Cardiac muscle cell (in vitro differentiated cells and primary cell): ENCODE measurements at regions not wholly inside any gene's neighbourhood (a gene's known extent, or its start where the extent isn't known, plus 50 kb on each side); places are given as distances from the start of the nearest gene placed in this dataset.

Experiments used
- DNase-seq, 2 donors: peaks; one replicate each; pipeline versions ENCODE4 v3.0.0 to v3.0.0-alpha.2; 2010 to 2017; ENCODE audit warnings: low read depth in 1 of 2, low spot score in 1 of 2
- H3K27ac ChIP-seq: fragments of 200-600 bp; sonication (generic); 2 replicates; pipeline ENCODE4 v1.5.1; 2016
- H3K27me3 ChIP-seq: fragments of 200-600 bp; sonication (generic); 2 replicates; pipeline ENCODE4 v1.6.0; 2016; ENCODE audit warnings: control low read depth
- H3K36me3 ChIP-seq: fragments of 200-600 bp; sonication (generic); 2 replicates; pipeline ENCODE4 v1.5.1; 2016; ENCODE audit warnings: control low read depth
- H3K4me1 ChIP-seq: fragments of 200-600 bp; sonication (generic); 2 replicates; pipeline ENCODE4 v1.8.1; 2017; ENCODE audit warnings: low read depth, mild to moderate bottlenecking, mixed run types
- H3K4me3 ChIP-seq: fragments of 200-600 bp; sonication (generic); 2 replicates; pipeline ENCODE4 v1.5.1; 2016; ENCODE audit warnings: mild to moderate bottlenecking
- H3K9me3 ChIP-seq: fragments of 200-600 bp; sonication (generic); 2 replicates; pipeline ENCODE4 v1.5.1; 2017; ENCODE audit warnings: low read depth, mild to moderate bottlenecking, control low read depth
- CTCF ChIP-seq: IDR thresholded peaks from 2 replicates; pipeline ENCODE4 v1.5.1; 2012; ENCODE audit warnings: low read depth, mild to moderate bottlenecking, low read length

- no peak for DNase-seq
- TF ChIP-seq CTCF = no peak
- Histone ChIP-seq H3K27me3 (no peaks in the 10 kb centered on the region), H3K4me3 (no peak overlapping the region), H3K27ac (no peak overlapping the region), H3K36me3 (no peaks in the 10 kb centered on the region), H3K9me3 (no peaks in the 10 kb centered on the region), H3K4me1 (no peaks in the 10 kb centered on the region)
Measured at GRCh38 chr1:55426619-55427018, 211.5 kb upstream of the USP24 start.

GRCh38 chr1:55426156-55426555 is 211.0 kb upstream of the USP24 start:
- DNase-seq = no peak
- Histone ChIP-seq H3K27ac (no peak overlapping the region), H3K4me1 (peaks cover 4% of the 10 kb centered on the region), H3K9me3 (no peaks in the 10 kb centered on the region), H3K27me3 (no peaks in the 10 kb centered on the region), H3K4me3 (no peak overlapping the region), H3K36me3 (no peaks in the 10 kb centered on the region)
- TF ChIP-seq CTCF = no peak

GRCh38 chr1:55425310-55425930 is 210.3 kb upstream of the USP24 start:
- peaks cover 11% of the 10 kb centered on the region for H3K4me1 ChIP-seq

GRCh38 chr1:55423376-55423775 is 208.2 kb upstream of the USP24 start:
- Histone ChIP-seq H3K4me3 (no peak overlapping the region), H3K27ac (no peak overlapping the region), H3K27me3 (no peaks in the 10 kb centered on the region), H3K4me1 (peaks cover 13% of the 10 kb centered on the region), H3K9me3 (no peaks in the 10 kb centered on the region), H3K36me3 (no peaks in the 10 kb centered on the region)
- no peak for TF ChIP-seq CTCF
- DNase-seq = no peak

More at GRCh38 chr1:55425310-55425930, 210.3 kb upstream of the USP24 start:
- H3K4me3 ChIP-seq = no peak overlapping the region
- TF ChIP-seq CTCF = no peak
- H3K9me3 ChIP-seq = no peaks in the 10 kb centered on the region
- H3K27me3 ChIP-seq = no peaks in the 10 kb centered on the region
- no peaks in the 10 kb centered on the region for H3K36me3 ChIP-seq
- DNase-seq = peak in 1 of 2 donors; percentile 16
- H3K27ac ChIP-seq = no peak overlapping the region

- TF ChIP-seq CTCF = no peak
- H3K9me3 ChIP-seq = no peaks in the 10 kb centered on the region
- H3K27me3 ChIP-seq = no peaks in the 10 kb centered on the region
- H3K27ac ChIP-seq = peak overlapping the region; percentile 45
- no peak overlapping the region for H3K4me3 ChIP-seq
- peak; percentile 32 to 46 for DNase-seq
- peaks cover 13% of the 10 kb centered on the region for H3K4me1 ChIP-seq
- no peaks in the 10 kb centered on the region for H3K36me3 ChIP-seq
Measured at GRCh38 chr1:55420929-55421716, 206.0 kb upstream of the USP24 start.
